ENCODE measurements at regions not wholly inside any gene's neighbourhood (a gene's known extent, or its start where the extent isn't known, plus 50 kb on each side); places are given as distances from the start of the nearest gene placed in this dataset.
"Not testable (repeated sequence)": the region's sequence is repeated elsewhere in the genome, so short reads cannot be mapped to it uniquely, and the experiment has no call there.

GRCh38 chr14:21768875-21769257, 95.2 kb upstream of the OR4E1 start:
- H4K20me1 ChIP-seq (ENCODE audit: insufficient read depth) = no peaks in the 10 kb centered on the region
- no TSS peak for BruUV-seq (replicated peaks)
- CTCF ChIA-PET = interaction anchor here (0.8 kb wide), 1 partner anchor 221 kb away, joined by 3 read pairs; no protein-coding TSS in a partner anchor

GRCh38 chr14:21768116-21768874, 94.7 kb upstream of the OR4E1 start:
- CTCF ChIA-PET = interaction anchor here (0.8 kb wide), 1 partner anchor 222 kb away, joined by 3 read pairs; no protein-coding TSS in a partner anchor
- Histone ChIP-seq H3F3A (ENCODE audit: insufficient read depth, low read depth) (peaks cover 7% of the 10 kb centered on the region; the same call in 1 of the 2 replicates), H3K27ac (no peak overlapping the region), H3K9me3 (ENCODE audit: insufficient read depth, low read depth) (no peaks in the 10 kb centered on the region; the same call in 1 of the 2 replicates), H3K4me3 (no peak overlapping the region), H2AFZ (no peak overlapping the region), H3K27me3 (ENCODE audit: insufficient read depth, low read depth) (no peaks in the 10 kb centered on the region), H3K4me2 (no peak overlapping the region), H3K36me3 (ENCODE audit: low read depth) (no peaks in the 10 kb centered on the region), H3K9me2 (ENCODE audit: insufficient read depth) (no peaks in the 10 kb centered on the region), H4K20me1 (ENCODE audit: insufficient read depth) (no peaks in the 10 kb centered on the region), H3K79me2 (ENCODE audit: low read depth) (no peaks in the 10 kb centered on the region), H3K4me1 (replicated peaks; ENCODE audit: insufficient read depth) (peaks cover 21% of the 10 kb centered on the region)
- peak; percentile 59 for TF ChIP-seq CTCF (conservative IDR thresholded peaks at IDR 0.05)
- no peak for TF ChIP-seq EZH2 (IDR thresholded peaks at IDR 0.05; ENCODE audit: low read depth)
- intact Hi-C loops (cut with micrococcal nuclease; ENCODE audit: unreplicated experiment) = loop anchor here (10.0 kb wide), 1 partner anchor 97 kb away; no protein-coding TSS in a partner anchor
- no TSS peak for BruUV-seq (replicated peaks)
- POLR2A ChIA-PET (ENCODE audit: unreplicated experiment) = interaction anchor here (0.6 kb wide), 1 partner anchor 128 kb away, joined by 4 read pairs; no protein-coding TSS in a partner anchor
- peak in 1 of 2 experiments; percentile 7 for DNase-seq

More at GRCh38 chr14:21768875-21769257, 95.2 kb upstream of the OR4E1 start:
- DNase-seq = no peak
- Histone ChIP-seq H3K9me2 (ENCODE audit: insufficient read depth) (no peaks in the 10 kb centered on the region), H3F3A (ENCODE audit: insufficient read depth, low read depth) (peaks cover 7% of the 10 kb centered on the region; the same call in 1 of the 2 replicates), H3K36me3 (ENCODE audit: low read depth) (no peaks in the 10 kb centered on the region), H2AFZ (no peak overlapping the region; the same call in 1 of the 2 replicates), H3K79me2 (ENCODE audit: low read depth) (no peaks in the 10 kb centered on the region), H3K4me2 (no peak overlapping the region), H3K27me3 (ENCODE audit: insufficient read depth, low read depth) (no peaks in the 10 kb centered on the region), H3K27ac (no peak overlapping the region), H3K9me3 (ENCODE audit: insufficient read depth, low read depth) (no peaks in the 10 kb centered on the region; the same call in 1 of the 2 replicates), H3K4me3 (no peak overlapping the region), H3K4me1 (replicated peaks; ENCODE audit: insufficient read depth) (peaks cover 21% of the 10 kb centered on the region)
- TF ChIP-seq EZH2 (IDR thresholded peaks at IDR 0.05; ENCODE audit: low read depth) = no peak
- no peak for TF ChIP-seq CTCF (conservative IDR thresholded peaks at IDR 0.05)
- POLR2A ChIA-PET (ENCODE audit: unreplicated experiment) = no interaction called here
- intact Hi-C loops (cut with micrococcal nuclease; ENCODE audit: unreplicated experiment) = loop anchor here (10.0 kb wide), 1 partner anchor 96 kb away; no protein-coding TSS in a partner anchor

- DNase-seq; H3K36me3 ChIP-seq (ENCODE audit: low read depth); CTCF ChIA-PET; H3K4me3 ChIP-seq; H3K27ac ChIP-seq; BruUV-seq (replicated peaks); H3K9me2 ChIP-seq (ENCODE audit: insufficient read depth); H4K20me1 ChIP-seq (ENCODE audit: insufficient read depth); H3K9me3 ChIP-seq (ENCODE audit: insufficient read depth, low read depth); H3K27me3 ChIP-seq (ENCODE audit: insufficient read depth, low read depth); H2AFZ ChIP-seq; H3K4me1 ChIP-seq (replicated peaks; ENCODE audit: insufficient read depth); POLR2A ChIA-PET (ENCODE audit: unreplicated experiment); H3F3A ChIP-seq (ENCODE audit: insufficient read depth, low read depth); H3K4me2 ChIP-seq; H3K79me2 ChIP-seq (ENCODE audit: low read depth): not testable (repeated sequence)
- intact Hi-C loops (cut with micrococcal nuclease; ENCODE audit: unreplicated experiment) = loop anchor here (10.0 kb wide), 1 partner anchor 104 kb away; no protein-coding TSS in a partner anchor
Measured at GRCh38 chr14:21760360-21760759, 86.7 kb upstream of the OR4E1 start.

All from PC-9 (cell line).